PC-3 (cell line): ENCODE measurements at regions not wholly inside any gene's neighbourhood (a gene's known extent, or its start where the extent isn't known, plus 50 kb on each side); places are given as distances from the start of the nearest gene placed in this dataset.

Experiments used
- EZH2 ChIP-seq: fragments of 300-600 bp; sonication (generic); IDR thresholded peaks from one replicate; pipeline ENCODE4 v1.6.1; 2017; ENCODE audit warnings: antibody characterized with exemption, mild to moderate bottlenecking, low read length; ENCODE audit not compliant: unreplicated experiment
- TF ChIP-seq, protein P1 (sequence below): fragments of 300-600 bp; sonication (generic); conservative IDR thresholded peaks from 2 replicates; pipeline ENCODE4 v1.5.1; 2017; ENCODE audit warnings: antibody characterized with exemption, low read depth, mild to moderate bottlenecking, low read length

DNA sequence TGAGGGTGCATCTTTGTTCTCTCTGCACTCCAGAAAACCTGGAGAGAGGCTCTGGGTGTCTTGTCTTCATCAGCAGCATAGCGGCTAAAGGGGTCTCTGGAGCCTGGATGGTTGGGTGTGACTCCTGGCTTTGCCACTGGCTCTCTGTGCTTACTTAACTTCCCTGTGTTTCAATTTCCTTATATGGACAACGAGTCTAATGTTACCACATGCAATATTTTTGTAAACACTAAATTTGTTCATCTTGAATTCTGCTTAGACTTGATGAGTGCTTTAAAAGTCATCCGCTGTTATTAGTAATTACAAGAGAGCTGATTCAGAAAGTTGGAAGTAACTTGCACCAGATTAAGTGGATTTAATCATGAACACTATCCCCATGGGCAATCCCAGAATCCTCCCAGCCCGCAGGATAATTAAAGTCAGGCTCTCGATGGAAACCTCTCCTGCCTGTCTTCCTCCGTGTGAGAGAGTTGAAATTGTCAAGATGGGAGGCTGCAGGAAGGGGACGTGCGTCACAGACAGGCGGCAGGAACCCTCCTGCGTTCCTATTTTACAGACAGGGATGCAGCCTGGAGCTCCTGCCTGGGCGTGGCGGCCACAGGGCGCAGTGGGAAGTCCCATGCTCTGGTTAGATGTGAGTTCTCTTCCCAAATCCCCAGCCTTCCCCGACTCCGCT, 201.2 kb downstream of the TTC8 start:
- TF ChIP-seq, protein P1, sequence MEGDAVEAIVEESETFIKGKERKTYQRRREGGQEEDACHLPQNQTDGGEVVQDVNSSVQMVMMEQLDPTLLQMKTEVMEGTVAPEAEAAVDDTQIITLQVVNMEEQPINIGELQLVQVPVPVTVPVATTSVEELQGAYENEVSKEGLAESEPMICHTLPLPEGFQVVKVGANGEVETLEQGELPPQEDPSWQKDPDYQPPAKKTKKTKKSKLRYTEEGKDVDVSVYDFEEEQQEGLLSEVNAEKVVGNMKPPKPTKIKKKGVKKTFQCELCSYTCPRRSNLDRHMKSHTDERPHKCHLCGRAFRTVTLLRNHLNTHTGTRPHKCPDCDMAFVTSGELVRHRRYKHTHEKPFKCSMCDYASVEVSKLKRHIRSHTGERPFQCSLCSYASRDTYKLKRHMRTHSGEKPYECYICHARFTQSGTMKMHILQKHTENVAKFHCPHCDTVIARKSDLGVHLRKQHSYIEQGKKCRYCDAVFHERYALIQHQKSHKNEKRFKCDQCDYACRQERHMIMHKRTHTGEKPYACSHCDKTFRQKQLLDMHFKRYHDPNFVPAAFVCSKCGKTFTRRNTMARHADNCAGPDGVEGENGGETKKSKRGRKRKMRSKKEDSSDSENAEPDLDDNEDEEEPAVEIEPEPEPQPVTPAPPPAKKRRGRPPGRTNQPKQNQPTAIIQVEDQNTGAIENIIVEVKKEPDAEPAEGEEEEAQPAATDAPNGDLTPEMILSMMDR = no peak
- no peak for TF ChIP-seq EZH2
